C1 segment of cervical spinal cord (tissue), 14 donors: ENCODE measurements at regions not wholly inside any gene's neighbourhood (a gene's known extent, or its start where the extent isn't known, plus 50 kb on each side); places are given as distances from the start of the nearest gene placed in this dataset.
"Not testable (repeated sequence)": the region's sequence is repeated elsewhere in the genome, so short reads cannot be mapped to it uniquely, and the experiment has no call there.

Source experiments
- DNase-seq, 14 donors: peaks; one replicate each; lab custom pipeline; 2025; lab: John Stamatoyannopoulos, UW

DNA sequence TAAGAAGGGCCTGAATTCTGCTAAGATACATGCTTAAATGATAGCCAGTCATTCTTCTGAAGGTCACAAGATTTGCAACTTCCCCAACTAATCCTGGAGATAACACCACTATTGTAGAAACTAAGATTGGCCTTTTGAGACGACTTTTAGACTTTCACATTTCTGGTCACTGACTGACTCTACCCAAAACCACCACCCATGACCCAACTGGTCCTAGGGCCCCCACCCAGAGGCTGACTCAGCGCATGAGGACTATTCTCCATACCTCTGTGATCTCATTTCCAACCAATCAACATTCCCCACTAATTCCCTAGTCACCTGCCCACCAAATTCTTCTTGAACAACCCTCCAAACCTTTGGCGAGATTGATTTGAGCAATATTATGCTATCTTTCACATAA, 1299.0 kb downstream of the CDH11 start:
- no peak for DNase-seq

GRCh38 chr16:63816276-63816675, 1305.6 kb downstream of the CDH11 start:
- DNase-seq = no peak

- no peak for DNase-seq
These were observed 1308.0 kb downstream of the CDH11 start for GRCh38 chr16:63813862-63814261.

DNA sequence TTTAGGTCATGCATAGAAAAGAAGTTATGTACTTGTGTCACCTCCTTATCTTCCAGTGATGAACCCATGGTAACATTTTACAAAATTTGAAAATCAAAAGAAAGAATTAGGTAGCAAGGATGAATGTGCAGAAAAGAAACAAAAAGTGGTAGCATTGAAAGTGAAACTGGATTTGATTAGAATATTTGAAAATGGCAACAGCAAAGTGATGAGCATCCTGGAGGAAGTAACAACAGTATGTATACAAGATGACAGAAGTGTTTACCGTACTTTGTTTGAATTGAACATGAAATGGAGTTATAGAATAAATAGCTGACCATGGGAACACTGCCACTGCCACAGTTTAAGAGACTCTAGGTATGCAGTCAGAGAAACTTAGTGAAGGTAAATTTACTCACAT, 1313.1 kb downstream of the CDH11 start:
- no peak for DNase-seq

- DNase-seq = no peak
These were observed 1314.9 kb downstream of the CDH11 start for GRCh38 chr16:63806794-63807506.

- DNase-seq = no peak
These were observed 1317.7 kb downstream of the CDH11 start for GRCh38 chr16:63804126-63804525.

GRCh38 chr16:63789603-63790002, 1332.3 kb downstream of the CDH11 start:
- no peak for DNase-seq

DNA sequence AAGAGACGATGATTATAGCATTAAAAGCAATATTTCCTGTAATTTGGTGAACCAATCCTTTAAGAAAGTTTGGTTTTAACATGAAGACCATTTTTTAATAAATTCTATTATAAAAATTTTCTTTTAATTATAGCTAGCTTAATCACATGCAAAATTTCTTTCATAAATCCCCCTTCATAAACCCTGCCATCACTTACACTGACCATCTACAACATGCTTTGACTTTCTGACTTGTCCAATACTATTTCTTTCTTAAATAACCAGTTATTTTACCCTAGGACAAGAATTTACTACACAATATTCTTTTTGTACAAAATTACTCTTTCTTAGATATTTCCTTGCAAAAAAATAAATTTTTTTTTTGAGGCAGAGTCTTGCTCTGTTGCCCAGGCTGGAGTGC, 1334.8 kb downstream of the CDH11 start:
- DNase-seq = no peak

GRCh38 chr16:63785170-63785569, 1336.7 kb downstream of the CDH11 start:
- no peak for DNase-seq

- DNase-seq = no peak
These were observed 1345.4 kb downstream of the CDH11 start for GRCh38 chr16:63776437-63776836.

DNA sequence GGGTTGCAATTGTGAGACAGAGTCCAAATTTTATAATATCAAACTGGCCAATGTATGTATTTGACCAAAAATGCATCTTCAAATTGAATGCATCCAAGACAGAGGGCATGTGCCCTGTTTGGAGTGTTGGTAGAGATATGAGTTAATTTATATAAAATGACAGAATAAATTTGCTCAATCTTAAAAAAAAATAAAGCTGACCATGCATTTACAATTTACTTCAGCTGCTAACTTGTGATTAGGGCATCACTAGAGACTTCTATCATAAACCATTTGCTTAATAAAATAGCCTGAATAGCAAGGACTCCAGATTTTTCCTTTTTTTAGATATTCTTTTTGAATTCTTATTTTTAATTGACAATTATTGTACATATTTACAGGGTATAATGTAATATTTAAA, 1345.8 kb downstream of the CDH11 start:
- no peak for DNase-seq

- DNase-seq = no peak
These were observed 1347.6 kb downstream of the CDH11 start for GRCh38 chr16:63774302-63774701.

- no peak for DNase-seq
These were observed 1352.7 kb downstream of the CDH11 start for GRCh38 chr16:63769211-63769610.

- not testable (repeated sequence) for DNase-seq
These were observed 1361.6 kb downstream of the CDH11 start for GRCh38 chr16:63760246-63760645.

DNA sequence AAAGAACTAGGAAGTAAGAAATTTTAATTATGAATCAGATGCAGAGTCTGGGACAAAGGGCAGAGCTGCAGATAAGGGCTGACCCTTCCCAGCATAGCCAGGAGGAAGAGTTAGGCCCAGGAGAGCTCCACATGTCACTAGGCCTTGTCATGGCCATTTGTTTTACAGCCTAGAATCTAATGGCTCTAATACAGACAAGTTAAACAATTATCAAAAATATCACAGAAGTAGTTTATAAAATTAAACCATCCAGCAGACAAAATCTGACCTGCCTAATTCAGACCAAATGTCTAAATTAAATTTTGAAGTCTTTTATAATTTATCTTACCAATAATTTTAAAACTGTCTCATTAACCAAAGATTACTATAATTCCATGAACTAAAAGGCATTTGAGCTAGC, 1369.5 kb downstream of the CDH11 start:
- no peak for DNase-seq

DNA sequence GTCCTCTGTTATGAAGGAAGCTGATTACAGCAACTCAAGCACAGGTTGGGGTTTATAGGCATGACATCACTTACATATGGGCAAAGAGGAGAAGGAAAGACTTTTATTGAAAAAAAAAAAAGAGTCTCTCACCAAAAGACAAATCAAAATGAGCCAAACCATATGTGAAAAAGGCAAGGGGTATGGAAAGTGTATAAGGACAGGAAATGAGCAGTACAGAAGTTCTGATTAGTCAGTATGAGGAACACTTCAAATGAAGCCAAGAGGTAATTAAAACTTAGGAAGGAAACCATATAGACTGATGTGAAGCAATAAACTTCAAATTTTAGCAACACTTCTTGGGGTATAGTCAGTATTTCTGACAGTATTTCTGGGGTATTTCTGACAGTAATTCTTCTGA, 1372.6 kb downstream of the CDH11 start:
- DNase-seq = no peak

DNA sequence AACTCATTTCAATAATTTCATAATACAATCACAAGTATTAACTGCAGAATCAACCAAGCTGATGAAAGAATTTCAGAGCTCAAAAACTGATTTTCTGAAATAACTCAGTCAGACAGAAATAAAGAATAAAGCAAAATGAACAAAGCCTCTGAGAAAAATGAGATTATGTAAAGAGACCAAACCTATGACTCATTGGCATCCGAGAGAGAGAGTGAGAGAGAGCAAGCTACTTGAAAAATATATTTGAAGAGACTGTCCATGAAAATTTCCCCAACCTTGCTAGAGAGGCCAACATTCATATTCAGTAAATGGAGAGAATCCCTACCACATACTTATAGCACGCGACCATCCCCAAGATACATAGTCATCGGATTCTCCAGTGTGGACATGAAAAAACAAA, 1376.4 kb downstream of the CDH11 start:
- DNase-seq = no peak

- DNase-seq = no peak
These were observed 1377.6 kb downstream of the CDH11 start for GRCh38 chr16:63744077-63744874.

- no peak for DNase-seq
These were observed 1379.7 kb downstream of the CDH11 start for GRCh38 chr16:63742150-63742549.

DNA sequence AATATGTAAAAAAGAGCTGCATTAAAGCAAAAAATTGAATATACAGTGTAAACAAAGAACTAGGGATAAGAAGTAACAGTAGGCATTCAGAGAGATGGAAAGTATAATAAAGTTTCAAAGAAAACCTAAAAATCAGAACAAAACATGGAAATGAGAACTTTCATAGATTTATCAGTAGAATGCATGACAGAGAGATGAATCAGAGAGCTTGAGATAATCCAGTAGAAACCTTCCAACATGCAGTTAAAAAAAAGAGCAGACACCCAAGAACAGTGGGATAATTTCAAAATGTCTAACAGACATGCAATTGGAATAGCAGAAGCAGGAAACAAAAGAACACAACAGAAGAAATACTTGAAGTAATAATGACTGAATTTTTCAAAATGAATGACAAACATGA, 1384.2 kb downstream of the CDH11 start:
- DNase-seq = no peak

DNA sequence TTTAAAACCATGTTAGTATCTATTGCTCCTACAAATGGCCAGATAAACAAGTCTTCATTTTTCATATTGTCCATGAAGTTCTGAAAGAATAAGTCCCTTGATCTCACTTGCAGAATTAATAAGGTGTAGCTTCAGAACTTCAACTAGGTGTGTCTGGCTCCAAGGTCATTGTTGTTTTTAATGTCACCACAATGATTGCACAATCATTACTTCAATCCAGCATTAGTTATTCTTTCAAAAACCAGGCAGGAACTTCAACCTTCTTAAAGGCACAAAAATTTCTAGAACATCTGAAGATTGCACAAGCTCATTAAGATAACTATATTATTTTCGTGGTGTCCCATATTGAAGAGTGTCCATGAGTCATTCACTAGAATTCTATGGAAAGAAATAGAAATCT, 1386.4 kb downstream of the CDH11 start:
- no peak for DNase-seq

DNA sequence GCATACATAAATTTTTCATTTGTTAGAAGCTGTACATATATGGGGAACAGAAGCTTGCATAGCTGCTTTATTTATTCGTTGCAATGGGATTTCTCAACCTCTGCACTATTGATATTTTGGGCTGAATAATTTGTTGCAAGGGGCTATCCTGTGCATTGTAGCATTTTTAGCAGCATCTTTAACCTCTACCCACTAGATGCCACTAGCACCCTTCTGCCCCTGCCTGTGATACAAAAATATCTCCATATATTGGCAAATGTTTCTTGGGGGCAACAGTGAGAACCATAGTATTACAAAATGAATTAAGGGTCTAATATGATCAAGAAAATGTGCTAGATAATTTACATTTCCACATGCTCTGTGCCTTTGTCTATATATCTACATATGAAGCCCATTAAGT, 1401.0 kb downstream of the CDH11 start:
- no peak for DNase-seq

- DNase-seq = no peak
These were observed 1401.9 kb downstream of the CDH11 start for GRCh38 chr16:63719926-63720325.
